ENCODE measurements at regions not wholly inside any gene's neighbourhood (a gene's known extent, or its start where the extent isn't known, plus 50 kb on each side); places are given as distances from the start of the nearest gene placed in this dataset.

- Mint-ChIP-seq H3K27ac (ENCODE audit: unreplicated experiment) (no peak overlapping the region), H3K4me3 (ENCODE audit: unreplicated experiment) (no peak overlapping the region), H3K36me3 (ENCODE audit: low read depth) (no peaks in the 10 kb centered on the region), H3K9me3 (ENCODE audit: low read depth) (peaks cover 9% of the 10 kb centered on the region), H3K4me1 (ENCODE audit: low read depth) (no peaks in the 10 kb centered on the region), H3K27me3 (ENCODE audit: low read depth) (peaks cover 2% of the 10 kb centered on the region)
- TF ChIP-seq, protein P1, sequence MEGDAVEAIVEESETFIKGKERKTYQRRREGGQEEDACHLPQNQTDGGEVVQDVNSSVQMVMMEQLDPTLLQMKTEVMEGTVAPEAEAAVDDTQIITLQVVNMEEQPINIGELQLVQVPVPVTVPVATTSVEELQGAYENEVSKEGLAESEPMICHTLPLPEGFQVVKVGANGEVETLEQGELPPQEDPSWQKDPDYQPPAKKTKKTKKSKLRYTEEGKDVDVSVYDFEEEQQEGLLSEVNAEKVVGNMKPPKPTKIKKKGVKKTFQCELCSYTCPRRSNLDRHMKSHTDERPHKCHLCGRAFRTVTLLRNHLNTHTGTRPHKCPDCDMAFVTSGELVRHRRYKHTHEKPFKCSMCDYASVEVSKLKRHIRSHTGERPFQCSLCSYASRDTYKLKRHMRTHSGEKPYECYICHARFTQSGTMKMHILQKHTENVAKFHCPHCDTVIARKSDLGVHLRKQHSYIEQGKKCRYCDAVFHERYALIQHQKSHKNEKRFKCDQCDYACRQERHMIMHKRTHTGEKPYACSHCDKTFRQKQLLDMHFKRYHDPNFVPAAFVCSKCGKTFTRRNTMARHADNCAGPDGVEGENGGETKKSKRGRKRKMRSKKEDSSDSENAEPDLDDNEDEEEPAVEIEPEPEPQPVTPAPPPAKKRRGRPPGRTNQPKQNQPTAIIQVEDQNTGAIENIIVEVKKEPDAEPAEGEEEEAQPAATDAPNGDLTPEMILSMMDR (IDR thresholded peaks at IDR 0.05) = no peak
- DNase-seq (ENCODE audit: low spot score) = no peak
Measured at GRCh38 chr5:88474574-88474973, 205.9 kb upstream of the TMEM161B start.

DNA sequence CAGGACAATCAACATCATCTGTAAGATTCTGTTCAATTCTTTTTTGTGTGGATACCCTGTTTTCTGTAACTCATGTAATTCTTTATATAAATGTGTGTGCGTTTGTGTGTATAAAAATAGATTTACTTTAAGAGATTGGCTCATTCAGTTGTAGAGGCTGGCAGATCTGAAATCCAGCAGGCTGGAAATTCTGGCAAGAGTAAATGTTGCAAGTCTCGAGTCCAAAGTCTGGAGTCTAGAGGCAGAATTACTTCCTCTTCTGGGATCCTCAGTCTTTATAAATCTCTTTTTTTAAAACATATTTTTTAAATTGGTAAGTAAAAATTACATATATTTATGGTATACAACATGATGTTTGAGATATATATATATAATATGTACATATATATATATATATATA, 202.1 kb upstream of the TMEM161B start:
- H3K4me1 Mint-ChIP-seq (ENCODE audit: low read depth) = no peaks in the 10 kb centered on the region
- no peak overlapping the region for H3K27ac Mint-ChIP-seq (ENCODE audit: unreplicated experiment)
- peaks cover 9% of the 10 kb centered on the region for H3K9me3 Mint-ChIP-seq (ENCODE audit: low read depth)
- H3K36me3 Mint-ChIP-seq (ENCODE audit: low read depth) = no peaks in the 10 kb centered on the region
- H3K4me3 Mint-ChIP-seq (ENCODE audit: unreplicated experiment) = no peak overlapping the region
- H3K27me3 Mint-ChIP-seq (ENCODE audit: low read depth) = peaks cover 2% of the 10 kb centered on the region
- TF ChIP-seq, protein P1 (IDR thresholded peaks at IDR 0.05) = no peak
- DNase-seq (ENCODE audit: low spot score) = no peak

DNA sequence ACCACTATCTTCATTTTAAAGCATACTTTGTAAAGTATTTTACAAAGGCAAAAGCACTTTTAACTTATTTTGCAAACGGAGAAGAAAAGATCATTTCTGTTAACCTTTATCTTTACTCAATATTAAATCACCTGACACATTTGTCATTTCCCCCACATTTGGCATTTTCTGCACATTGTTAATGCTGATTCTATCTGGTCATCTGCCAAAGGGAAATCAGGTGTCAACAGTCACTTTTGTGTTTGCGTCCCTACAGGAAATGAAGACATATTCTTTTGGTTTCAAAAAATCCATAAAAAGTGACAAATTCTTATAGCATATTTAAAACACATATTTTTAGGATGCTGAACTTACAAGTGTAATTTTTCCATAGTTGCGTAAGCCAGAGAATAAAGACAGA, 191.3 kb upstream of the TMEM161B start:
- Mint-ChIP-seq H3K9me3 (ENCODE audit: low read depth) (no peaks in the 10 kb centered on the region), H3K27me3 (ENCODE audit: low read depth) (peaks cover 2% of the 10 kb centered on the region), H3K36me3 (ENCODE audit: low read depth) (no peaks in the 10 kb centered on the region), H3K27ac (ENCODE audit: unreplicated experiment) (no peak overlapping the region), H3K4me3 (ENCODE audit: unreplicated experiment) (no peak overlapping the region), H3K4me1 (ENCODE audit: low read depth) (no peaks in the 10 kb centered on the region)
- no peak for DNase-seq (ENCODE audit: low spot score)
- TF ChIP-seq, protein P1 (IDR thresholded peaks at IDR 0.05) = no peak

- Mint-ChIP-seq H3K4me1 (ENCODE audit: low read depth) (no peaks in the 10 kb centered on the region), H3K27ac (ENCODE audit: unreplicated experiment) (no peak overlapping the region), H3K27me3 (ENCODE audit: low read depth) (peaks cover 4% of the 10 kb centered on the region), H3K36me3 (ENCODE audit: low read depth) (no peaks in the 10 kb centered on the region), H3K9me3 (ENCODE audit: low read depth) (no peaks in the 10 kb centered on the region), H3K4me3 (ENCODE audit: unreplicated experiment) (no peak overlapping the region)
- DNase-seq (ENCODE audit: low spot score) = no peak
- TF ChIP-seq, protein P1 (IDR thresholded peaks at IDR 0.05) = no peak
Measured at GRCh38 chr5:88452820-88453219, 184.2 kb upstream of the TMEM161B start.

DNA sequence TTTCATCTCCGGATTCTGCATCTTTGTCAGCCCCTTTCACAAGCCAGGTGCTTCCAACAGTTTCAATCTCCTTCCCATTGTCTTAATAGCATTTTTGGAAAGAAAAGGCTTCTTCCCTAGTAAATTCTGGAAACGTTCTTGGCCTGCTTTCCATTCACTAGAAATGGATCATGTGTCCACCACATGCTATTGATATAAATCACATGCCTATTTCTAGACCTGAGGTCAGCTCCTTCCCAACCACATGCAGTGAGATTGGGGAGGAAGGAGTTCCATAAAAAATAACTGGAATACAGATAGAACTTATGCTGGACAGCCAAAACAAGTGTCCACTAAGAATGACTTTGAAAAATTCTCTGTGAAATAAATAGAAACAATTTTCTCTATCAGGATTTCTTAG, 181.6 kb upstream of the TMEM161B start:
- Mint-ChIP-seq H3K4me3 (ENCODE audit: unreplicated experiment) (no peak overlapping the region), H3K9me3 (ENCODE audit: low read depth) (no peaks in the 10 kb centered on the region), H3K36me3 (ENCODE audit: low read depth) (no peaks in the 10 kb centered on the region), H3K27ac (ENCODE audit: unreplicated experiment) (no peak overlapping the region), H3K4me1 (ENCODE audit: low read depth) (no peaks in the 10 kb centered on the region), H3K27me3 (ENCODE audit: low read depth) (peaks cover 4% of the 10 kb centered on the region)
- DNase-seq (ENCODE audit: low spot score) = no peak
- TF ChIP-seq, protein P1 (IDR thresholded peaks at IDR 0.05) = no peak
